ENCODE measurements at regions not wholly inside any gene's neighbourhood (a gene's known extent, or its start where the extent isn't known, plus 50 kb on each side); places are given as distances from the start of the nearest gene placed in this dataset.

DNA sequence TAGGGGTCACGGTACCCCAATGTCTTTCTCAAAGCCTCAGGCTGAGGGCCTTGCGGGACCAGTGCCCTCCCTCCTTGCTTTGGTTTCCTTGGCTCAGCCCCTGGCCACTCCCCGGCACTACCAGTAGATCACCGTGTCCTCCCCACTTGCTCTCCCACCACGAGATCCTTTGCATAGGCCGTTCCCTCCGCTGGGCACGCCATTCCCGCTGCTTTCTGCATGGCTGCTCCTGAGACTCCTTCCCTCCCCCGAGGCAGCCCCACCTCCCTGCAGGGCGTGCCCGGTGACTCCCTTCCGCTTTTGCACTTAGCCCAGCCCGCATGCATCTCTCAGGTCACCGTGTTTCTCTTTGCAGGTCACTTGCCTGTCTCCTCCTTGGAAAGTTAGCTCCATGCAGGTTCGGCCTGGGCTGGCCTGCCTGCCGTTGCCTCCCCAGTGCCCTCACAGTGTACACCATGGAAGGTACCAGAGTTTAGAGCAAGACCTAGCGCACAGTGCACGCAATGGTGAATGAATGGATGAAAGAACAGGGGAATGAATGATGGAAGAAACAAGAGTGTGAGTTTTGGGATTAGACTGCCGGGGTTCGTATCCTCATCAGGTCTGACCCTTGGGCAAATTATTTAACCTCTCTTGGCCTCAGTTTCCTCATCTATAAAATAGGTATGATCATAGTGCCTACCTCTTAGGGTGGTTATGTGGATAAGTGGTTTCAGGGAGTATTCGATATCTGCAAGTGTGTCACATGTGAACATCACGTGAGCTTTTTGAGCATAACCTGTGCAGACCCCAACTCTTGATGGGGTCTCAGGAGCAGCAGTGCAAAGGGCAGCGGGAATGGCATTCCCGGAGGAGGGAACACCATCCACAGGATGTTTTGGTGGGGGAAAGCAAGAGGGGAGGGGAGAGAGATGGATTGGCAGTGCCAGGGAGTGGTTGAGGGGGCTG lies 214.3 kb downstream of the C9orf50 start:
- H3K9ac ChIP-seq (ENCODE audit: low read length in 2 of 2), result no peak overlapping the region
- H3K36me3 ChIP-seq (ENCODE audit: control insufficient read depth in 2 of 2, insufficient read depth in 2 of 2, low read length in 2 of 2), result no peaks in the 10 kb centered on the region
- H3K4me3 ChIP-seq (ENCODE audit: low read length in 2 of 2), result no peak overlapping the region
- no peaks in the 10 kb centered on the region for H3K9me3 ChIP-seq (ENCODE audit: control insufficient read depth in 2 of 2, low read length in 2 of 2)
- H3K4me1 ChIP-seq (ENCODE audit: control insufficient read depth, insufficient read depth, low read length), result peaks cover 43% of the 10 kb centered on the region
- no peak overlapping the region for H3K27ac ChIP-seq (ENCODE audit: low read length)
- no peaks in the 10 kb centered on the region for H3K27me3 ChIP-seq (ENCODE audit: control insufficient read depth in 1 of 2, insufficient read depth in 2 of 2, low read length in 2 of 2)

DNA sequence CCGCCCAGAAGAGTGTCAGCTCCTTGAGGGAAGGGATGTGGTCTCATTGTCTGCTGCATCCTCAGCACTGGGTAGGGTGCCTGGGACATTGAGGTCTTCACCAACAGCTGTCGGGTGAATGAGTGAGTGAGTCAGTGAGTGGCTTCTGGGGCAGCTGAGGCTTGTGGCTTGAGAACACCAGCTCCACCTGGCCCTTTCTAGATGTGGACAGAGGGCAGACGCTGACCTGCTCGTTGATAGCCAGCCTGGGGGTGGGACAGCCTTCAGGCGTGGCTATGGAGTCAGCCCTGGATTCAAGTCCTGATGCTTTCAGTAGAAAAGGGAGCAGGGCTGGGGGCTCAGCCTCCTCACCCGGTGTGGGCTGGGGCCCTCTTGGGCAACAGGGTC lies 215.1 kb downstream of the C9orf50 start:
- no peak overlapping the region for H3K27ac ChIP-seq (ENCODE audit: low read length)
- no peaks in the 10 kb centered on the region for H3K27me3 ChIP-seq (ENCODE audit: control insufficient read depth in 1 of 2, insufficient read depth in 2 of 2, low read length in 2 of 2)
- H3K4me1 ChIP-seq (ENCODE audit: control insufficient read depth, insufficient read depth, low read length), result peaks cover 43% of the 10 kb centered on the region

DNA sequence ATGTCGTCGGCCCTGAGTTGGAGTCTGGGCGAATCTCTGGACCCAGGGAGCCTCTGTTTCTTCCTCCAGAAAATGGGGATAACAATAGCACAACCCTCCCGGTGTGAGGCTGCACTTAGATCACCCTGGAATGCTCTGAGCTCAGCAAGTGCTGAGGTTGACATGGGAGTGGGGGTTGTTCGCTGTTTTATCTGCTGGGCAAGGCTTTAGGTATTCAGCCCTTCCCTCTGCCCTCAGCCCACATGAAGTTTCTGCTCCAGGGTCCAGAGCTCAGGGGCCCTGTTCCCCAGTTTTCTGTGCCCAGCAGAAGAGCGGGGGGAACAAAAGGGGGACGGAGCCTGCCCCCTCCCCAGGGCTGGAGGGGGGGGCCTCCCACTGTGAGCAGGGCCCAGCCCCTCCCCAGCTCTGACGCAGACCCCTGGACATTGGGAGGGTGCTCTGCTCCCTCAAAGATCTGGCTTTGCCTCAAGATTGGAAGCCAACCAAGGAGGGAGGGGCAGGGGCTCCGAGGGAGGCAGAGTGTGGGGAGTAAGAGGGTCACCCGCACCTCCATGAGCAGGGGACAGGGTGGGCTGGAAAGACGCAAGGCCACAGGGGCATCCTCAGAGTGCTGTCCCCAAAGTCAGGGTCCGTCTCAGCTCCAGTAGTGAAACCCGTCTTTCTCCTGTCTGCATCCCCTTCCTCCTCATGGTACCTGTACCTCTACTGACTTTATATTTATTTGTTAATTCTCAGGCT lies 215.6 kb downstream of the C9orf50 start:
- no peak overlapping the region for H3K4me3 ChIP-seq (ENCODE audit: low read length in 2 of 2)
- H3K36me3 ChIP-seq (ENCODE audit: control insufficient read depth in 2 of 2, insufficient read depth in 2 of 2, low read length in 2 of 2), result no peaks in the 10 kb centered on the region
- no peaks in the 10 kb centered on the region for H3K27me3 ChIP-seq (ENCODE audit: control insufficient read depth in 1 of 2, insufficient read depth in 2 of 2, low read length in 2 of 2)
- H3K9ac ChIP-seq (ENCODE audit: low read length in 2 of 2), result no peak overlapping the region
- H3K27ac ChIP-seq (ENCODE audit: low read length), result no peak overlapping the region
- peaks cover 43% of the 10 kb centered on the region for H3K4me1 ChIP-seq (ENCODE audit: control insufficient read depth, insufficient read depth, low read length)
- H3K9me3 ChIP-seq (ENCODE audit: control insufficient read depth in 2 of 2, low read length in 2 of 2), result no peaks in the 10 kb centered on the region

More for the DNA sequence above, 215.1 kb downstream of the C9orf50 start:
- H3K4me3 ChIP-seq (ENCODE audit: low read length in 2 of 2), result no peak overlapping the region
- no peaks in the 10 kb centered on the region for H3K9me3 ChIP-seq (ENCODE audit: control insufficient read depth in 2 of 2, low read length in 2 of 2)
- H3K9ac ChIP-seq (ENCODE audit: low read length in 2 of 2), result no peak overlapping the region
- no peaks in the 10 kb centered on the region for H3K36me3 ChIP-seq (ENCODE audit: control insufficient read depth in 2 of 2, insufficient read depth in 2 of 2, low read length in 2 of 2)

- peaks cover 43% of the 10 kb centered on the region for H3K4me1 ChIP-seq (ENCODE audit: control insufficient read depth, insufficient read depth, low read length)
- no peak overlapping the region for H3K9ac ChIP-seq (ENCODE audit: low read length in 2 of 2)
- H3K27ac ChIP-seq (ENCODE audit: low read length), result no peak overlapping the region
Measured at GRCh38 chr9:129404621-129405020, 216.3 kb downstream of the C9orf50 start.

GRCh38 chr9:129403779-129404620 lies 216.9 kb downstream of the C9orf50 start:
- H3K9ac ChIP-seq (ENCODE audit: low read length in 2 of 2), result peak overlapping the region in 1 of 2 donors; percentile 36
- H3K4me1 ChIP-seq (ENCODE audit: control insufficient read depth, insufficient read depth, low read length), result peaks cover 42% of the 10 kb centered on the region
- H3K27ac ChIP-seq (ENCODE audit: low read length), result no peak overlapping the region
- H3K9me3 ChIP-seq (ENCODE audit: control insufficient read depth in 2 of 2, low read length in 2 of 2), result no peaks in the 10 kb centered on the region
- H3K4me3 ChIP-seq (ENCODE audit: low read length in 2 of 2), result no peak overlapping the region
- H3K27me3 ChIP-seq (ENCODE audit: control insufficient read depth in 1 of 2, insufficient read depth in 2 of 2, low read length in 2 of 2), result no peaks in the 10 kb centered on the region
- no peaks in the 10 kb centered on the region for H3K36me3 ChIP-seq (ENCODE audit: control insufficient read depth in 2 of 2, insufficient read depth in 2 of 2, low read length in 2 of 2)

More at GRCh38 chr9:129404621-129405020, 216.3 kb downstream of the C9orf50 start:
- Histone ChIP-seq H3K36me3 (ENCODE audit: control insufficient read depth in 2 of 2, insufficient read depth in 2 of 2, low read length in 2 of 2) (no peaks in the 10 kb centered on the region), H3K27me3 (ENCODE audit: control insufficient read depth in 1 of 2, insufficient read depth in 2 of 2, low read length in 2 of 2) (no peaks in the 10 kb centered on the region), H3K4me3 (ENCODE audit: low read length in 2 of 2) (no peak overlapping the region), H3K9me3 (ENCODE audit: control insufficient read depth in 2 of 2, low read length in 2 of 2) (no peaks in the 10 kb centered on the region)

DNA sequence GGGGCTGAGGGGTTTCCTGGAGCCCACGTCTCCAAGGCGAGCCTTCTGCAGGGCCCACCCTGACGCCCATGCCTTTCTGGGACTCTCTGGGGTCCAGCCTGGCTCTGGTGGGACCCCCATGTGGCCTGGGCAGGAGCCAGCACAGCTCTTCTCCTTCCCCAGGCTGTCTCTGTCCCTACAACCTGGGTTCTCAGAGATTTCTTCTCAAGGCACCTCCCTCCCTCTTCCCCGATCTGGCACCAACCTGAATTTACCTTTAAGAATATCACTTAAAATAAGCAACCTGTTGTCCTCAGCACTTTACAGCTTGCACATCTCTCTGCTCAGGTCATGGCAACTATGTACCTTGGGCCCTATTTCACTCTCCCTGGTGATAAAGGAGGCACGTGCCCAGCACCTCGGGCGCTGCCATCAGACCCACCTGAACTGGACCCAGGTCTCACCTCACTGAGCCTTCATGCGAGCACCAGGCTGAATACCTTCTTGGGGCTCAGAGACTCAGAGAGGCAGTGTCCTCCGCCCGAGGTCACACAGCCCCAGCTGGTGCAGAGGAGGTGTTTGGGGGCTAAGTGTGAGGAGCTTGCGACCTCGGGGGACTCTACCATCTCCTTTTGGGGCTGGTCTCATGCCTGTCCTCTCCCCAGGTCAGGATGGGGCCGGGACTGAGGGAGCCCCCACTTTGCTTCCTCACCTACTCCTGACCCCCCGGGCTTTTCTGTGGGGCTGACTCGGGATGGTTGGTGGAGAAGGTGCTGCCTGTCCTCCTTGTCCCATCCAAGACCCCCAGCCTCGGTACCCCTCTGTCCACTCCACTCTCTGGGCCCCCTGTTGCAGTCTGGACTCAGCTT lies 217.7 kb downstream of the C9orf50 start:
- Histone ChIP-seq H3K4me1 (ENCODE audit: control insufficient read depth, insufficient read depth, low read length) (peaks cover 34% of the 10 kb centered on the region), H3K27ac (ENCODE audit: low read length) (peak overlapping the region; percentile 49), H3K36me3 (ENCODE audit: control insufficient read depth in 2 of 2, insufficient read depth in 2 of 2, low read length in 2 of 2) (no peaks in the 10 kb centered on the region), H3K4me3 (ENCODE audit: low read length in 2 of 2) (no peak overlapping the region), H3K9me3 (ENCODE audit: control insufficient read depth in 2 of 2, low read length in 2 of 2) (no peaks in the 10 kb centered on the region), H3K9ac (ENCODE audit: low read length in 2 of 2) (peak overlapping the region; percentile 3 to 36), H3K27me3 (ENCODE audit: control insufficient read depth in 1 of 2, insufficient read depth in 2 of 2, low read length in 2 of 2) (no peaks in the 10 kb centered on the region)

DNA sequence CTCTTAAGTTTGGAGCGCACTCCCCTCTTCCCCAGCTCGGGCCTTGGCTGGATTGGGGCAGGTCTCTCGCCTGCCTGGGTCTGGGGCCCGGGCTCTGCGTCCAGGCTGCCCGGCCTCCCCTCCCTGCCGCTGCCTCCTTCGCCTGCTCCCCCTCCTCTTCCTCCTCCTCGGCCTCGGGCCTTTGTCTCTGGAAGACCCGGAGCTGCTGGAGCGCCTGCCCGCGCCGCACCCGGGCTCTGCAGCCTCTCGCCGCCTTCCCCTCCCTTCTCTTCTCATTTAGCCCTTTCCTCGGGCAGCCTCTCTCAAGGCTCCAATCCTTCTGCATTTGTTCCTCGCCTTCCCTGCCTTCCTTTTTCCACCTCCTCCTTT lies 218.5 kb downstream of the C9orf50 start:
- Histone ChIP-seq H3K9ac (ENCODE audit: low read length in 2 of 2) (peak overlapping the region; percentile 3 to 68), H3K4me3 (ENCODE audit: low read length in 2 of 2) (peak overlapping the region in 1 of 2 donors; percentile 57), H3K9me3 (ENCODE audit: control insufficient read depth in 2 of 2, low read length in 2 of 2) (no peaks in the 10 kb centered on the region), H3K36me3 (ENCODE audit: control insufficient read depth in 2 of 2, insufficient read depth in 2 of 2, low read length in 2 of 2) (no peaks in the 10 kb centered on the region), H3K4me1 (ENCODE audit: control insufficient read depth, insufficient read depth, low read length) (peaks cover 31% of the 10 kb centered on the region), H3K27ac (ENCODE audit: low read length) (peak overlapping the region; percentile 49), H3K27me3 (ENCODE audit: control insufficient read depth in 1 of 2, insufficient read depth in 2 of 2, low read length in 2 of 2) (no peaks in the 10 kb centered on the region)

DNA sequence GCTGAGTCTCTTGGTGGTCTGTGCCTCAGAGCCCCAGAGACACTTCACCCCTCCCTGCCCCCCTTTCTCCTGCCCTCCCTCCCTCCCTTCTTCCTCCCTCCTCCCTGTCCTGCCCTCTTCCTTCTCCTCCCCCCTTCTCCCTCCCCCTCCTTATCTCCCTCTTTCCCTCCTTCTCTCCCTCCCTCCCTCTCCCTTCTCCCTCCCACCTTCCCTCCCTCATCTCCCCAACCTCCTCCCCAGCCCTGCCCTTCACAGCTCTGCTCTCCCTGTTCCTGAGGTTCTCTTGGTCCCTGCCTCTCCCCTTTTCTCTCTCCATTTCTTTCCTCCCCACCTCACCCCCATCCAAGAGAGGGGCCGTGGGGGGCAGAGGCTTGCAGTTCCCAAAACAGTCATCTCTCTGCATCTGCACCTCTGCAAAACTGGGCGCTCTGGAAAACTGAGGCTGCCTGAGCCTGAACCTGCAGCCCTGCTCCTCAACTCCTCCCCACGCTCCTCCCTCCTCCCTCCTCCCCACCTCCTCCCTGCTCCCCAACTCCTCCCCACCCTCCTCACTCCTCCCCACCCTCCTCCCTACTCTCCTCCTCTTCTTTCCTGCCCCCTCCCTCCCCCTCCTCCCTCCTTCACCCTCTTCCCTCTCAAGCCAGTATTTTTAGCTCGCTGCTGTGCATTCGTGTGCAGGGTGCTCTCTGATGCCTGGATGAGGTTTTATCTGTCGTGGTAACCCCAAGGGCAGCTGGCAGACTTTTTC lies 219.1 kb downstream of the C9orf50 start:
- Histone ChIP-seq H3K4me3 (ENCODE audit: low read length in 2 of 2) (peak overlapping the region in 1 of 2 donors; percentile 57), H3K9ac (ENCODE audit: low read length in 2 of 2) (peak overlapping the region; percentile 3 to 68)

GRCh38 chr9:129400971-129401622 lies 219.8 kb downstream of the C9orf50 start:
- Histone ChIP-seq H3K36me3 (ENCODE audit: control insufficient read depth in 2 of 2, insufficient read depth in 2 of 2, low read length in 2 of 2) (no peaks in the 10 kb centered on the region), H3K9me3 (ENCODE audit: control insufficient read depth in 2 of 2, low read length in 2 of 2) (no peaks in the 10 kb centered on the region), H3K27ac (ENCODE audit: low read length) (peak overlapping the region; percentile 37), H3K4me3 (ENCODE audit: low read length in 2 of 2) (no peak overlapping the region), H3K27me3 (ENCODE audit: control insufficient read depth in 1 of 2, insufficient read depth in 2 of 2, low read length in 2 of 2) (no peaks in the 10 kb centered on the region), H3K4me1 (ENCODE audit: control insufficient read depth, insufficient read depth, low read length) (peaks cover 31% of the 10 kb centered on the region), H3K9ac (ENCODE audit: low read length in 2 of 2) (no peak overlapping the region)

More for the DNA sequence above, 219.1 kb downstream of the C9orf50 start:
- H3K27me3 ChIP-seq (ENCODE audit: control insufficient read depth in 1 of 2, insufficient read depth in 2 of 2, low read length in 2 of 2), result no peaks in the 10 kb centered on the region
- peak overlapping the region; percentile 49 for H3K27ac ChIP-seq (ENCODE audit: low read length)
- no peaks in the 10 kb centered on the region for H3K36me3 ChIP-seq (ENCODE audit: control insufficient read depth in 2 of 2, insufficient read depth in 2 of 2, low read length in 2 of 2)
- H3K9me3 ChIP-seq (ENCODE audit: control insufficient read depth in 2 of 2, low read length in 2 of 2), result no peaks in the 10 kb centered on the region
- peaks cover 31% of the 10 kb centered on the region for H3K4me1 ChIP-seq (ENCODE audit: control insufficient read depth, insufficient read depth, low read length)

Measured in stomach smooth muscle (tissue), 2 donors.